IMR-90 (cell line): ENCODE measurements at regions not wholly inside any gene's neighbourhood (a gene's known extent, or its start where the extent isn't known, plus 50 kb on each side); places are given as distances from the start of the nearest gene placed in this dataset.

Source experiments
- ATAC-seq: fragments of 200-7000 bp; cut with Tn5 transposase; 2 replicates; pipeline ENCODE4 v1.9.1; 2020; ENCODE audit warnings: low read depth, mild to moderate bottlenecking, moderate library complexity
- BruUV-seq: library from RNA; stranded (reverse); fragments of 400-500 nt; replicated peaks from 2 replicates; lab custom pipeline; 2021; lab: Mats Ljungman, UMichigan
- CTCF ChIA-PET: fragments of 300-600 bp; formaldehyde crosslinking; extraction: SDS; loops from one replicate; lab custom pipeline; 2021; ENCODE audit warnings: antibody characterized with exemption; lab: Yijun Ruan, JAX
- POLR2A ChIA-PET: fragments of 300-600 bp; sonication (Branson Sonifier 250); formaldehyde crosslinking; loops from one replicate; lab custom pipeline; 2022; ENCODE audit warnings: antibody characterized with exemption; ENCODE audit not compliant: unreplicated experiment; lab: Charles Lee
- DNase-seq: peaks from one replicate; pipeline ENCODE4 v3.0.0; 2013
- H2AFZ ChIP-seq: replicated peaks from 2 replicates; pipeline ENCODE3; 2013; ENCODE audit warnings: low read length, mild to moderate bottlenecking; ENCODE audit not compliant: poor library complexity
- H2AK5ac ChIP-seq: 2 replicates; pipeline ENCODE4 v1.6.1; 2013; ENCODE audit warnings: low read depth, low read length, inconsistent platforms
- H2AK9ac ChIP-seq: replicated peaks from 2 replicates; pipeline ENCODE3; 2013; ENCODE audit warnings: mild to moderate bottlenecking, low read depth, low read length, moderate library complexity; ENCODE audit not compliant: poor library complexity
- H2BK120ac ChIP-seq: 2 replicates; pipeline ENCODE4 v1.6.1; 2013; ENCODE audit warnings: low read depth, low read length, inconsistent platforms
- H2BK15ac ChIP-seq: 3 replicates; pipeline ENCODE4 v1.6.1; 2013; ENCODE audit warnings: low read depth, low read length, inconsistent platforms
- H2BK20ac ChIP-seq: 2 replicates; pipeline ENCODE4 v1.6.1; 2013; ENCODE audit warnings: low read depth, mild to moderate bottlenecking, inconsistent platforms, low read length, moderate library complexity
- H2BK5ac ChIP-seq: 2 replicates; pipeline ENCODE4 v1.6.1; 2013; ENCODE audit warnings: mild to moderate bottlenecking, low read depth, low read length, inconsistent platforms; ENCODE audit not compliant: poor library complexity, severe bottlenecking
- H3K14ac ChIP-seq: replicated peaks from 2 replicates; pipeline ENCODE4 v1.6.1; 2013; ENCODE audit warnings: low read depth, low read length, inconsistent platforms
- H3K18ac ChIP-seq: 2 replicates; pipeline ENCODE4 v1.6.1; 2013; ENCODE audit warnings: low read depth, low read length, control low read depth
- H3K23ac ChIP-seq: 2 replicates; pipeline ENCODE4 v1.6.1; 2013; ENCODE audit warnings: low read depth, low read length, inconsistent platforms
- H3K27ac ChIP-seq: 2 replicates; pipeline ENCODE4 v1.5.1; 2013; ENCODE audit warnings: mild to moderate bottlenecking, control low read depth, low read length; ENCODE audit not compliant: insufficient read depth
- H3K27me3 ChIP-seq: 2 replicates; pipeline ENCODE4 v1.6.1; 2013; ENCODE audit warnings: low read length; ENCODE audit not compliant: control insufficient read depth, insufficient read depth
- H3K36me3 ChIP-seq: 2 replicates; pipeline ENCODE4 v1.6.1; 2013; ENCODE audit warnings: low read length, mixed read lengths; ENCODE audit not compliant: control insufficient read depth, insufficient read depth
- H3K4ac ChIP-seq: 2 replicates; pipeline ENCODE4 v1.6.1; 2013; ENCODE audit warnings: low read depth, low read length, inconsistent platforms
- H3K4me1 ChIP-seq: 2 replicates; pipeline ENCODE4 v1.6.1; 2013; ENCODE audit warnings: low read length, mixed read lengths; ENCODE audit not compliant: control insufficient read depth, insufficient read depth
- H3K4me2 ChIP-seq: 2 replicates; pipeline ENCODE4 v1.6.1; 2013; ENCODE audit warnings: low read depth, mild to moderate bottlenecking, control low read depth, low read length, moderate library complexity
- H3K4me3 ChIP-seq: 2 replicates; pipeline ENCODE4 v1.5.1; 2013; ENCODE audit warnings: low read depth, mild to moderate bottlenecking, control low read depth, low read length, moderate library complexity; ENCODE audit not compliant: insufficient read depth
- H3K56ac ChIP-seq: 2 replicates; pipeline ENCODE4 v1.6.1; 2013; ENCODE audit warnings: low read length, inconsistent platforms; ENCODE audit not compliant: insufficient read depth; ENCODE audit errors: extremely low read depth
- H3K79me1 ChIP-seq, 2 experiments: 2 replicates each; pipeline ENCODE4 v1.6.1; 2013; ENCODE audit warnings: low read length in 2 of 2, inconsistent platforms in 1 of 2, low read depth in 1 of 2
- H3K9ac ChIP-seq: 2 replicates; pipeline ENCODE4 v1.6.1; 2013; ENCODE audit warnings: low read depth, low read length, control low read depth
- H3K9me1 ChIP-seq: 2 replicates; pipeline ENCODE4 v1.6.1; 2013; ENCODE audit warnings: low read length, inconsistent platforms; ENCODE audit not compliant: insufficient read depth
- H3K9me3 ChIP-seq: 2 replicates; pipeline ENCODE4 v1.6.1; 2013; ENCODE audit warnings: low read length; ENCODE audit not compliant: control insufficient read depth, insufficient read depth
- H4K20me1 ChIP-seq: 2 replicates; pipeline ENCODE4 v1.6.1; 2013; ENCODE audit warnings: low read length, inconsistent platforms; ENCODE audit not compliant: insufficient read depth
- H4K5ac ChIP-seq: 2 replicates; pipeline ENCODE4 v1.6.1; 2013; ENCODE audit warnings: mild to moderate bottlenecking, low read depth, low read length, control low read depth
- H4K8ac ChIP-seq, 2 experiments: 2 replicates each; pipeline ENCODE4 v1.6.1; 2013; ENCODE audit warnings: low read depth in 2 of 2, low read length in 2 of 2, control low read depth in 1 of 2, inconsistent platforms in 1 of 2
- H4K91ac ChIP-seq: 2 replicates; pipeline ENCODE4 v1.6.1; 2013; ENCODE audit warnings: low read depth, low read length, inconsistent platforms; ENCODE audit not compliant: insufficient read depth
- BHLHE40 ChIP-seq: fragments of 150-350 bp; IDR thresholded peaks from 2 replicates; pipeline ENCODE4 v1.6.1; 2016; ENCODE audit warnings: mild to moderate bottlenecking, low read depth, low read length
- CEBPB ChIP-seq: IDR thresholded peaks from 2 replicates; pipeline ENCODE4 v1.6.1; 2012; ENCODE audit warnings: low read depth, low read length, improper control_type of control experiment
- CHD1 ChIP-seq: IDR thresholded peaks from 2 replicates; pipeline ENCODE4 v1.6.1; 2012; ENCODE audit warnings: low read depth, low read length, improper control_type of control experiment
- CTCF ChIP-seq: conservative IDR thresholded peaks from 2 replicates; pipeline ENCODE4 v1.5.1; 2012; ENCODE audit warnings: mild to moderate bottlenecking, low read depth, low read length, improper control_type of control experiment
- ELK1 ChIP-seq: fragments of 150-350 bp; IDR thresholded peaks from 2 replicates; pipeline ENCODE4 v1.6.1; 2016; ENCODE audit warnings: low read depth, mild to moderate bottlenecking, low read length, moderate library complexity, borderline replicate concordance
- FOS ChIP-seq: fragments of 150-350 bp; IDR thresholded peaks from 2 replicates; pipeline ENCODE4 v1.6.1; 2016; ENCODE audit warnings: low read depth, low read length
- MAFK ChIP-seq: IDR thresholded peaks from 2 replicates; pipeline ENCODE4 v1.6.1; 2012; ENCODE audit warnings: low read depth, low read length, improper control_type of control experiment
- MAZ ChIP-seq: IDR thresholded peaks from 2 replicates; pipeline ENCODE4 v1.6.1; 2012; ENCODE audit warnings: low read depth, mild to moderate bottlenecking, low read length, improper control_type of control experiment, moderate library complexity, borderline replicate concordance
- MXI1 ChIP-seq: IDR thresholded peaks from 2 replicates; pipeline ENCODE4 v1.6.1; 2012; ENCODE audit warnings: low read depth, mild to moderate bottlenecking, low read length, moderate library complexity, borderline replicate concordance
- NFE2L2 ChIP-seq: fragments of 150-350 bp; IDR thresholded peaks from 2 replicates; pipeline ENCODE4 v1.6.1; 2016; ENCODE audit warnings: low read depth, mild to moderate bottlenecking, low read length
- POLR2A ChIP-seq: IDR thresholded peaks from 2 replicates; pipeline ENCODE4 v1.6.1; 2012; ENCODE audit warnings: mild to moderate bottlenecking, low read depth, low read length
- RAD21 ChIP-seq: IDR thresholded peaks from 2 replicates; pipeline ENCODE4 v1.6.1; 2012; ENCODE audit warnings: low read length, improper control_type of control experiment
- RCOR1 ChIP-seq: IDR thresholded peaks from 2 replicates; pipeline ENCODE4 v1.6.1; 2012; ENCODE audit warnings: mild to moderate bottlenecking, low read length, improper control_type of control experiment; ENCODE audit not compliant: insufficient replicate concordance
- RFX5 ChIP-seq: IDR thresholded peaks from 2 replicates; pipeline ENCODE4 v1.8.0; 2012; ENCODE audit warnings: low read depth, mild to moderate bottlenecking, low read length, moderate library complexity
- SMC3 ChIP-seq: fragments of 150-350 bp; IDR thresholded peaks from 2 replicates; pipeline ENCODE4 v1.6.1; 2016; ENCODE audit warnings: low read depth, mild to moderate bottlenecking, antibody characterized with exemption, low read length, moderate library complexity
- USF2 ChIP-seq: fragments of 150-350 bp; IDR thresholded peaks from 2 replicates; pipeline ENCODE4 v1.6.1; 2017; ENCODE audit warnings: mild to moderate bottlenecking, antibody characterized with exemption, low read length, low read depth
- WGBS, 2 experiments: methylation state at CpG; one replicate each; pipeline versions ENCODE4 v1.1.5 to v1.1.7; 2013; ENCODE audit warnings: missing lambda C conversion rate in 2 of 2; ENCODE audit not compliant: insufficient read length in 1 of 2; ENCODE audit errors: extremely low coverage in 2 of 2; 5-methylcytosine and 5-hydroxymethylcytosine counted together
- dilution Hi-C: fragments of 300-500 bp; cut with HindIII; formaldehyde crosslinking; loops from one replicate; pipeline ENCODE4 v1.14.3; 2018; ENCODE audit warnings: low sequenced_read_pairs; ENCODE audit not compliant: unreplicated experiment
- in situ Hi-C: fragments of 300-500 bp; cut with MboI; formaldehyde crosslinking; loops from 3 replicates; pipeline ENCODE4 v1.14.3; 2019; ENCODE audit warnings: low sequenced_read_pairs, inconsistent platforms, mixed read lengths
- intact Hi-C: fragments of 100-400 bp; cut with micrococcal nuclease; formaldehyde crosslinking; loops from 2 replicates; pipeline ENCODE4 v1.10.0; 2022

- H2BK120ac ChIP-seq, result peak overlapping the region; percentile 90
- CTCF ChIA-PET, result interaction anchor here (1.5 kb wide), 1 partner anchor 10 kb away, joined by 4 read pairs; no protein-coding TSS in a partner anchor
- peaks cover 7% of the 10 kb centered on the region for H3K4me1 ChIP-seq
- 0 out of 2 replicates have a peak, but pooled peaks cover 3% of the 10 kb centered on the region for H3K9me1 ChIP-seq
- no peak for ATAC-seq
- H4K8ac ChIP-seq, result peak overlapping the region; percentile 24 to 61; a peak in 3 of 4 replicates
- H3K27ac ChIP-seq, result 0 out of 2 replicates have a peak overlapping the region, but pooled peaks have one; percentile 2
- H4K5ac ChIP-seq, result peak overlapping the region; percentile 63; the same call in 1 of the 2 replicates
- peak overlapping the region; percentile 72; the same call in 1 of the 2 replicates for H3K23ac ChIP-seq
- POLR2A ChIA-PET, result interaction anchor here (1.1 kb wide), 1 partner anchor 374 kb away, joined by 3 read pairs; no protein-coding TSS in a partner anchor
- no peak overlapping the region for H3K4me2 ChIP-seq
- H3K9ac ChIP-seq, result no peak overlapping the region
- H3K14ac ChIP-seq, result peak overlapping the region; percentile 70; the same call in 1 of the 2 replicates
- H2BK20ac ChIP-seq, result peak overlapping the region; percentile 88; the same call in 1 of the 2 replicates
- H4K20me1 ChIP-seq, result no peaks in the 10 kb centered on the region
- no peak overlapping the region for H3K56ac ChIP-seq
- no CpG with 5 or more reads among the region's 1 CpG for WGBS, 2 experiments
- H4K91ac ChIP-seq, result peak overlapping the region; percentile 62
- peak overlapping the region; percentile 91; the same call in 1 of the 2 replicates for H3K18ac ChIP-seq
- no peak overlapping the region for H2AK9ac ChIP-seq
- H3K27me3 ChIP-seq, result no peaks in the 10 kb centered on the region
- H2AFZ ChIP-seq, result no peak overlapping the region
- H2BK5ac ChIP-seq, result peak overlapping the region; percentile 95
- H3K36me3 ChIP-seq, result no peaks in the 10 kb centered on the region
- BruUV-seq, result no TSS peak
- intact Hi-C loops (no loop called here), dilution Hi-C loops (no loop called here), in situ Hi-C loops (no loop called here)
- H3K4ac ChIP-seq, result peak overlapping the region; percentile 54; the same call in 1 of the 2 replicates
- peak overlapping the region; percentile 20; the same call in 1 of the 2 replicates for H2AK5ac ChIP-seq
- peak overlapping the region; percentile 83; the same call in 2 of the 3 replicates for H2BK15ac ChIP-seq
- no peak for DNase-seq
- H3K79me1 ChIP-seq, result no peaks in the 10 kb centered on the region
- H3K9me3 ChIP-seq, result peaks cover 3% of the 10 kb centered on the region; the same call in 1 of the 2 replicates
- no peak overlapping the region for H3K4me3 ChIP-seq
- no peak for TF ChIP-seq RAD21
- no peak for TF ChIP-seq USF2
- TF ChIP-seq MXI1, result no peak
- no peak for TF ChIP-seq RFX5
- no peak for TF ChIP-seq MAZ
- TF ChIP-seq BHLHE40, result no peak
- no peak for TF ChIP-seq RCOR1
- TF ChIP-seq CEBPB, result no peak
- TF ChIP-seq FOS, result no peak
- no peak for TF ChIP-seq MAFK
- TF ChIP-seq ELK1, result no peak
- no peak for TF ChIP-seq POLR2A
- TF ChIP-seq CTCF, result no peak
- no peak for TF ChIP-seq CHD1
- TF ChIP-seq SMC3, result no peak
- TF ChIP-seq NFE2L2, result no peak
These were observed 282.8 kb upstream of the NECTIN3 start for GRCh38 chr3:110788794-110789193.
